ENCODE measurements at regions not wholly inside any gene's neighbourhood (a gene's known extent, or its start where the extent isn't known, plus 50 kb on each side); places are given as distances from the start of the nearest gene placed in this dataset.

DNA sequence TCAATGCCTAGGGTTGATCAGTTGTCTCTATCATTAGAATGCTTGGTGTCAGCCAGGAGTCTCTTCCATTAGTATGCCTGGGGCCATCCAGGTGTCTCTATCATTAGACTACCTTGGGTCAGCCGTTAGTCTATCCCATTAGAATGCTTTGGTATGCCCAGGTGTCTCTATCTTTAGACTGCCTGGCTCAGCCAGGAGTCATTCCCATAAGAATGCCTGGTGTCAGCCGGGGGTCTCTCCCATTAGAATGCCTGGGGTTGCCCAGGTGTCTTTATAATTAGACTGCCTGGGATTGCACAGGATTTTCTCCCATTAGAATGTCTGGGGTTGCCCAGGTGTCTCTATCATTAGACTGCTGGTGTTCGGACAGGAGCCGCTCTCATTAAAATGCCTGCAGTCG lies 1442.9 kb downstream of the UQCRFS1 start:
- Histone ChIP-seq H3F3A (ENCODE audit: low read depth) (no peaks in the 10 kb centered on the region), H3K4me3 (ENCODE audit: low read length, poor library complexity, severe bottlenecking) (no peak overlapping the region), H3K27me3 (ENCODE audit: insufficient read depth, low read length, poor library complexity, severe bottlenecking) (no peaks in the 10 kb centered on the region), H3K36me3 (ENCODE audit: insufficient read depth, low read length) (no peaks in the 10 kb centered on the region), H4K20me1 (ENCODE audit: insufficient read depth, low read length, poor library complexity, severe bottlenecking) (no peaks in the 10 kb centered on the region), H3K4me2 (ENCODE audit: low read depth, low read length, poor library complexity, severe bottlenecking) (no peak overlapping the region), H2AFZ (ENCODE audit: low read length) (no peak overlapping the region), H3K9ac (ENCODE audit: low read depth, low read length, poor library complexity, severe bottlenecking) (no peak overlapping the region), H3K9me3 (ENCODE audit: insufficient read depth, low read depth, low read length) (peaks cover 34% of the 10 kb centered on the region; the same call in 1 of the 2 replicates), H3K4me1 (ENCODE audit: insufficient read depth, low read length, poor library complexity, severe bottlenecking) (no peaks in the 10 kb centered on the region), H3K79me2 (ENCODE audit: insufficient read depth, low read length) (no peaks in the 10 kb centered on the region), H3K9me2 (replicated peaks; ENCODE audit: low read depth, low read length) (no peaks in the 10 kb centered on the region)
- TF ChIP-seq EZH2phosphoT487 (IDR thresholded peaks at IDR 0.05; ENCODE audit: borderline replicate concordance) = no peak
- TF ChIP-seq, protein P1, sequence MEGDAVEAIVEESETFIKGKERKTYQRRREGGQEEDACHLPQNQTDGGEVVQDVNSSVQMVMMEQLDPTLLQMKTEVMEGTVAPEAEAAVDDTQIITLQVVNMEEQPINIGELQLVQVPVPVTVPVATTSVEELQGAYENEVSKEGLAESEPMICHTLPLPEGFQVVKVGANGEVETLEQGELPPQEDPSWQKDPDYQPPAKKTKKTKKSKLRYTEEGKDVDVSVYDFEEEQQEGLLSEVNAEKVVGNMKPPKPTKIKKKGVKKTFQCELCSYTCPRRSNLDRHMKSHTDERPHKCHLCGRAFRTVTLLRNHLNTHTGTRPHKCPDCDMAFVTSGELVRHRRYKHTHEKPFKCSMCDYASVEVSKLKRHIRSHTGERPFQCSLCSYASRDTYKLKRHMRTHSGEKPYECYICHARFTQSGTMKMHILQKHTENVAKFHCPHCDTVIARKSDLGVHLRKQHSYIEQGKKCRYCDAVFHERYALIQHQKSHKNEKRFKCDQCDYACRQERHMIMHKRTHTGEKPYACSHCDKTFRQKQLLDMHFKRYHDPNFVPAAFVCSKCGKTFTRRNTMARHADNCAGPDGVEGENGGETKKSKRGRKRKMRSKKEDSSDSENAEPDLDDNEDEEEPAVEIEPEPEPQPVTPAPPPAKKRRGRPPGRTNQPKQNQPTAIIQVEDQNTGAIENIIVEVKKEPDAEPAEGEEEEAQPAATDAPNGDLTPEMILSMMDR (conservative IDR thresholded peaks at IDR 0.05; ENCODE audit: low read length) = no peak

DNA sequence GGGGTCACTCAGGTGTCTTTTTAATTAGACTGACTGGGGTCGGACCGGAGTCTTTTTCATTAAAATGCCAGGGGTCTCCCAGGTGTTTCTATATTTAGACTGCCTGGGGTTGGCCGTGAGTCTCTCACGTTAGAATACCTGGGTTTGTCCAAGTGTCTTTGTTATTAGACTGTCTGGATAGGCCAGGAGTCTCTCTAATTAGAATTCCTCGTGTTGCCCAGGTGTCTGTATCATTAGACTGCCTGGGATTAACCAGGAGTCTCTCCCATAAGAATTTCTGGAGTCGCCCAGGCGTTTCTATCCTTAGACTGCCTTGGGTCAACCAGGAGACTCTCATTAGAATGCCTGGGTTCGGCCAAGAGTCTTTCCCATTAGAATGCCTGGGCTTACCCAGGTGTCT lies 1445.7 kb downstream of the UQCRFS1 start:
- no peak overlapping the region for H3K4me3 ChIP-seq (ENCODE audit: low read length, poor library complexity, severe bottlenecking)
- no peaks in the 10 kb centered on the region for H4K20me1 ChIP-seq (ENCODE audit: insufficient read depth, low read length, poor library complexity, severe bottlenecking)
- no peaks in the 10 kb centered on the region for H3K4me1 ChIP-seq (ENCODE audit: insufficient read depth, low read length, poor library complexity, severe bottlenecking)
- H3K4me2 ChIP-seq (ENCODE audit: low read depth, low read length, poor library complexity, severe bottlenecking) = no peak overlapping the region
- H3K36me3 ChIP-seq (ENCODE audit: insufficient read depth, low read length) = no peaks in the 10 kb centered on the region
- no peak overlapping the region for H2AFZ ChIP-seq (ENCODE audit: low read length)
- no peaks in the 10 kb centered on the region for H3K79me2 ChIP-seq (ENCODE audit: insufficient read depth, low read length)
- H3K9me3 ChIP-seq (ENCODE audit: insufficient read depth, low read depth, low read length) = peaks cover 31% of the 10 kb centered on the region; the same call in 1 of the 2 replicates
- H3K27me3 ChIP-seq (ENCODE audit: insufficient read depth, low read length, poor library complexity, severe bottlenecking) = no peaks in the 10 kb centered on the region
- no peaks in the 10 kb centered on the region for H3F3A ChIP-seq (ENCODE audit: low read depth)
- no peak overlapping the region for H3K9ac ChIP-seq (ENCODE audit: low read depth, low read length, poor library complexity, severe bottlenecking)
- no peaks in the 10 kb centered on the region for H3K9me2 ChIP-seq (replicated peaks; ENCODE audit: low read depth, low read length)
- TF ChIP-seq, protein P1 (conservative IDR thresholded peaks at IDR 0.05; ENCODE audit: low read length) = no peak
- TF ChIP-seq EZH2phosphoT487 (IDR thresholded peaks at IDR 0.05; ENCODE audit: borderline replicate concordance) = no peak

DNA sequence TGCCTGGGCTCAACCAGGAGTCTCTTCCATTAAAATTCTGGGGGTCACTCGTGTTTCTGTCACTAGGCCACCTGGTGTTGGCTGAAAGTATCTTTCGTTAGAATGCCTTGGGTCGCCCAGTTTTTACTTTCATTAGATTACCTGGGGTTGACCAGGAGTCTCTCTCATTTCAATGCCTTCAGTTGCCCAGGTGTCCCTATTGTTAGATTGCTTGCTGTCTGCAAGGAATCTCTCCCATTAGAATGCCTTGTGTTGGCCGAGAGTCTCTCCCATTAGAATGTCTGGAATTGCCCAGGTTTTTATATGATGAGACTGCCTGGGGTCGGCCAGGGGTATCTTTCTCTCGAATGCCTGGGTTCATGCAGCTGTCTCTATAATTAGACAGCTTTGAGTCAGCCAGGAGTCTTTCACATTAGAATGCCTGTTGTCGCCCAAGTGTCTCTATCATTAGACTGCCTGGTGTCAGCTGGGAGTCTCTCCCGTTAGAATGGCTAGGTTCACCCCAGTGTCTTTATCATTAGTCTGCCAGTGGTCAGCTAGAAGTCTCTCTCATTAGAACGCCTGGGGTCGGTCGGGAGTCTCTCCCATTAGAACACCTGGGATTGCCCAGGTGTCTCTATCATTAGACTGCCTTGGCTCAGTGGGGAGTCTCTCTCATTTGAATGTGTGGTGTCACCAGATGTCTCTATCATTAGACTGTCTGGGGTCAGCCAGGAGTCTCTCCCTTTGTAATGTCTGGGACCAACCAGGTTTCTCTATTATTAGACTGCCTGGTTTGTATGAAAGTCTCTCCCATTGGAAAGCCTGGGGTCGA lies 1446.8 kb downstream of the UQCRFS1 start:
- H2AFZ ChIP-seq (ENCODE audit: low read length) = no peak overlapping the region
- no peaks in the 10 kb centered on the region for H3K9me2 ChIP-seq (replicated peaks; ENCODE audit: low read depth, low read length)
- H3K9me3 ChIP-seq (ENCODE audit: insufficient read depth, low read depth, low read length) = peaks cover 23% of the 10 kb centered on the region; the same call in 1 of the 2 replicates
- H3K4me2 ChIP-seq (ENCODE audit: low read depth, low read length, poor library complexity, severe bottlenecking) = no peak overlapping the region
- H3K36me3 ChIP-seq (ENCODE audit: insufficient read depth, low read length) = no peaks in the 10 kb centered on the region
- TF ChIP-seq, protein P1 (conservative IDR thresholded peaks at IDR 0.05; ENCODE audit: low read length) = no peak
- no peak for TF ChIP-seq EZH2phosphoT487 (IDR thresholded peaks at IDR 0.05; ENCODE audit: borderline replicate concordance)
- no peaks in the 10 kb centered on the region for H3K79me2 ChIP-seq (ENCODE audit: insufficient read depth, low read length)
- no peaks in the 10 kb centered on the region for H3F3A ChIP-seq (ENCODE audit: low read depth)
- H3K4me1 ChIP-seq (ENCODE audit: insufficient read depth, low read length, poor library complexity, severe bottlenecking) = no peaks in the 10 kb centered on the region
- no peak overlapping the region for H3K4me3 ChIP-seq (ENCODE audit: low read length, poor library complexity, severe bottlenecking)
- H4K20me1 ChIP-seq (ENCODE audit: insufficient read depth, low read length, poor library complexity, severe bottlenecking) = no peaks in the 10 kb centered on the region
- H3K9ac ChIP-seq (ENCODE audit: low read depth, low read length, poor library complexity, severe bottlenecking) = no peak overlapping the region
- no peaks in the 10 kb centered on the region for H3K27me3 ChIP-seq (ENCODE audit: insufficient read depth, low read length, poor library complexity, severe bottlenecking)

Data from Loucy (cell line).